Keratinocyte (primary cell): ENCODE measurements at regions not wholly inside any gene's neighbourhood (a gene's known extent, or its start where the extent isn't known, plus 50 kb on each side); places are given as distances from the start of the nearest gene placed in this dataset.
A peak's percentile ranks its signal among the peaks of the same experiment; 100 is the strongest.

Source experiments
- EZH2 ChIP-seq: IDR thresholded peaks from one replicate; pipeline ENCODE4 v1.6.1; 2012; ENCODE audit warnings: inconsistent platforms, mild to moderate bottlenecking, low read length, moderate library complexity
- TF ChIP-seq, protein P1 (sequence below), 3 experiments: IDR thresholded peaks in 1 of 3; conservative IDR thresholded peaks in 1 of 3; optimal IDR thresholded peaks in 1 of 3; 2 replicates in 2 of 3; 3 replicates in 1 of 3; pipeline versions ENCODE3 to v1.5.1; 2011; ENCODE audit warnings: low read length in 3 of 3, mild to moderate bottlenecking in 3 of 3, moderate library complexity in 2 of 3, control low read depth in 1 of 3, inconsistent platforms in 1 of 3; ENCODE audit not compliant: insufficient read depth in 2 of 3; ENCODE audit errors: extremely low read depth in 1 of 3

DNA sequence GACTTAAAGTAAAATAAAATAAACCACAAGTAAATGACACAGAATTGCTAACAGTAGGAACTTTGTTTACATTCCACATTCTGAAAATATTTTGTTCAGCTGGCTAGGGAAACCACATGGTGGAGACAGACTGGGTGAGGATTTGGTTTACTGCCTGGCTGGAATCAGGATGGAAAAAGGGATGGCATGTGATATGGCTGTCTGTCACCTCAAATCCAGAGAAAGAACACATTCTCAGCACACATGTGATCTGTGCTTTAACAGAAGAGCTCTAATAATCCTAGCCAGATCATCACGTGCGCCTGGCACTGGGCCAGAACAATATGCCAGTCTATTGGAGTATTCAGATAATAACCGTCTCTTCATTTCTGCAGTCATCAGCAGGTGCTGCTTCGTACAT lies 90.9 kb upstream of the PIP4K2A start:
- TF ChIP-seq, protein P1, sequence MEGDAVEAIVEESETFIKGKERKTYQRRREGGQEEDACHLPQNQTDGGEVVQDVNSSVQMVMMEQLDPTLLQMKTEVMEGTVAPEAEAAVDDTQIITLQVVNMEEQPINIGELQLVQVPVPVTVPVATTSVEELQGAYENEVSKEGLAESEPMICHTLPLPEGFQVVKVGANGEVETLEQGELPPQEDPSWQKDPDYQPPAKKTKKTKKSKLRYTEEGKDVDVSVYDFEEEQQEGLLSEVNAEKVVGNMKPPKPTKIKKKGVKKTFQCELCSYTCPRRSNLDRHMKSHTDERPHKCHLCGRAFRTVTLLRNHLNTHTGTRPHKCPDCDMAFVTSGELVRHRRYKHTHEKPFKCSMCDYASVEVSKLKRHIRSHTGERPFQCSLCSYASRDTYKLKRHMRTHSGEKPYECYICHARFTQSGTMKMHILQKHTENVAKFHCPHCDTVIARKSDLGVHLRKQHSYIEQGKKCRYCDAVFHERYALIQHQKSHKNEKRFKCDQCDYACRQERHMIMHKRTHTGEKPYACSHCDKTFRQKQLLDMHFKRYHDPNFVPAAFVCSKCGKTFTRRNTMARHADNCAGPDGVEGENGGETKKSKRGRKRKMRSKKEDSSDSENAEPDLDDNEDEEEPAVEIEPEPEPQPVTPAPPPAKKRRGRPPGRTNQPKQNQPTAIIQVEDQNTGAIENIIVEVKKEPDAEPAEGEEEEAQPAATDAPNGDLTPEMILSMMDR (optimal IDR thresholded peaks at IDR 0.05 in 1 of 3, IDR thresholded peaks at IDR 0.05 in 1 of 3, conservative IDR thresholded peaks at IDR 0.05 in 1 of 3; ENCODE audit: extremely low read depth in 1 of 3, insufficient read depth in 2 of 3, low read length in 3 of 3), result peak in 1 of 3 experiments; percentile 13
- no peak for TF ChIP-seq EZH2
